ENCODE measurements at regions not wholly inside any gene's neighbourhood (a gene's known extent, or its start where the extent isn't known, plus 50 kb on each side); places are given as distances from the start of the nearest gene placed in this dataset.
A peak's percentile ranks its signal among the peaks of the same experiment; 100 is the strongest.

- DNase-seq, result no peak
These were observed 482.9 kb upstream of the HS6ST1 start for GRCh38 chr2:128801576-128801975.

GRCh38 chr2:128803222-128803621 lies 484.6 kb upstream of the HS6ST1 start:
- no peak for DNase-seq

- no peak for DNase-seq
These were observed 486.6 kb upstream of the HS6ST1 start for GRCh38 chr2:128805237-128805636.

GRCh38 chr2:128805918-128806317 lies 487.2 kb upstream of the HS6ST1 start:
- no peak for DNase-seq

GRCh38 chr2:128807317-128807716 lies 488.6 kb upstream of the HS6ST1 start:
- DNase-seq, result no peak

DNA sequence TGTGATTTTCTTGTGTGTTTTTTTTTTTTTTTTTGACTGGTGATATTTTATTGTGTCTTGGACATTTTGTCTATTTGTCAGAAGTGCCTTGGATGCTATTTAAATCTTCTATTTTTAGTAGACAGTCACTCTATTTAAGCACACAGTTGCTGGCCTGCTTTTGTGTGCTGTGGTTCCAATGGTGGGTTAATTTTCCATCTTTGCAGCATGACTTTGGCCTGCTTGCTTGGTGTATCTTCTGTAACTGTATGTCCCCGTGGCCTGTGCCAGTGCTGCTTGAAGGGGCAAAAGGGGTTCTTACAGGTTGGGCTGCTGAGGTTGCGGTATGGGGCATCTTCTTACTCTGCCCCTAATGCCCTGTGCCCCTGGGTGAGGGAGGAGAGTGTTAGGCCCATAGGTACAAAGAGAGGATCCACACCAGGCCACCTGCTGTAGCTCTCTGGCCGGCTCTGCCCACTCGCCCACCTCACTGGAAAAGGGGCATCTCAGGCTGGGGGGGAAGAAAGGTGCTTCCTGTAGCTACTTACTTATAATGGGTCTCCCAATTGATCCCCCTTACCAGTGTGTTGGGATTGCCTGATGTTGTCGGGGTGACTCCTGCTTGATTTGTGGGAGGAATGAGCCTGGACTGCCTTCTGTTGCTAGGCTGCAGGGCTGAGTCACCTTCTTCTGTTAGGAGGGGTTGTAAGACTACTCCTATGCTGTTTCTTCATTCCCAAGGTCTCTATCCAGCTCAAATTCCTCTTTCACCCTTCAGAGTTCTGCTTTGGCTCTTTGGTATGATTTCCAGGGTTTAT lies 490.0 kb upstream of the HS6ST1 start:
- no peak for DNase-seq

DNA sequence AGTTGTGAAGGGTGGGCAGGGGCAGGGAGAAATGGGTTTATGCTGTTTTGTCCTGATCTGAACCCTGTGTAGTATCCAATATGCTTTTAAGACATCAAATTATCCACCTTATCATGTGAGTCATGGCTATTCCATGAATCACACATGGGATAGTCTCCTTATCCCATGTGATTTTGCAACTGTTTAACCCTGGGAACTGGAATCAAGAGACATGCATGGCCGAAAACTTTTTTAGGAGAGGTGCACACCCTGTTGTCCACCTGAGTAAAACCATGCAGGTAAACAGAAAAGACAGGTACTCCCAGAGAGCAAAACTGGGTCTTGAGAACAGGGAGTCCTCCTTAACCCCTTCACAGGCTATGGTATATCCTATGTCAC lies 490.6 kb upstream of the HS6ST1 start:
- no peak for DNase-seq

DNA sequence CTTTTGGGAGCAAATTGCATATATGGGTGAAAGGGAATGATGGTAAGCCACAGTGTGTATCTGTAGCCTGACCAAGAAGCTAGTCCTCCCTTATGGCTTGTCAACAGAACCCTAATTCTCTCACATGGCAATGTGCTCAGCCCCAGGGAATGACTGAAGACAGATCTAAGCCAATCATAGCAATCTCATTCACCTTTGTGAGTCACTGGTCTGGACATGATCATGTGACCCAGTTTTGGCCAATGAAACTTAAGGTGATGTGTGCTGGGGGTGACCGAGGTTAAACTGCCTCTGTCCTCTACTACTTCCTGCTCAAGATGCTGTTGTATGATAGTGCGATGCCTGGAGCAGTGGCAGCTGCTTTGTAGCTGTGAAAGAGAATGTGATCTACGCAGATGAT lies 491.2 kb upstream of the HS6ST1 start:
- no peak for DNase-seq

DNA sequence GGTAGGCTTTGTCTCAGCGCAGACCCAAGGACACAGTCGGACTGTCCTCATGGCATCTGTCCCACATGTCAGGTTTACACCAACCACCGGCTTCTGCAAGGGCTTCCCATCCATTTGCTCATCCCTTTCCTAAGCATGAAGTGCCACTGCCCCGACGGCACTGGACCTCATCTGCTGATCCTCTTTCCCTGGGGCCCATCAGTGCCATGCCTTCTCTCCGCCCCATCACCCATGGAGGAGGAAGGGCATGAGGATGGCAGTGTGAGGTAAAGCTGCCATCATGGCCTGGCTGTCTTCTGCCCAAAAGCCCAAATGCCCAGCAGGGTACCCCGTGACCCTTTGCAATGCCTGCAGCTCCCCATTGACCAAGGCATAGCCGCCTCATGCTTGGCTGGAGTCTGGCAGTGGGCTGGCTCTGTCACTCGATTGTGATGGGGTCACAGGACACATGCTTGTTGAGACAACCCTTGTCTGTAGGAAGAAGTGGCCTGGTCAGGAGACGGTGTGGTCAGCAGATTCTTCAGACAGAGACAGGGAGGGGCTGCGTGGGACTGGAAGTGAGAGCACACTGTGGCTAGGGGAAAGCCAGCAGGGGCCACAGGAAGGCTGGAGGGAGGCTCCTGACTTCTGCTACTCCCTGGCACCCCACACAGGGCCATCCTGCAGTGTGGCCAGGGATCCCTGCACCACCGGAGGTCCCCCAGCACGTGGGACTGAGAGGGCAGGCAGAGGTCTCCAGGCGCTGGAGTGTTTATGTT lies 493.7 kb upstream of the HS6ST1 start:
- DNase-seq, result peak; percentile 46

- DNase-seq, result peak; percentile 24
These were observed 494.8 kb upstream of the HS6ST1 start for GRCh38 chr2:128813352-128814034.

DNA sequence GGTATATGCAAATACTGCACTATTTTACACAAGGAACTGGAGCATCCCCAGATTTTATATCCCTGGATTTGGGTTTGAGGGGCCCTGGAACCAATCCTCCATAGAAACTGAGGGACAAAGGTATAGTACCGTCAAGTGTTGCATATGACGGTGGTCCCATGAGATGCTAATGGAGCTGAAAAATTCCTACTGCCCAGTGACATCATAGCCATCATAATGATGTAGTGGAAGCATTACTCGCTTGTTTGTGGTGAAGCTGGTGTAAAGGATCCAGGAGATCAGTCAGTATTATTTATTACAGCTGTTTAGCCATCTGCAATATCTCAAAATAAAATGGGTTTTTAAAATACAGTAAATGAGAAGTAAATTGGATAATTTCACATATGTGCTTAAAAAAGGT lies 496.6 kb upstream of the HS6ST1 start:
- no peak for DNase-seq

DNA sequence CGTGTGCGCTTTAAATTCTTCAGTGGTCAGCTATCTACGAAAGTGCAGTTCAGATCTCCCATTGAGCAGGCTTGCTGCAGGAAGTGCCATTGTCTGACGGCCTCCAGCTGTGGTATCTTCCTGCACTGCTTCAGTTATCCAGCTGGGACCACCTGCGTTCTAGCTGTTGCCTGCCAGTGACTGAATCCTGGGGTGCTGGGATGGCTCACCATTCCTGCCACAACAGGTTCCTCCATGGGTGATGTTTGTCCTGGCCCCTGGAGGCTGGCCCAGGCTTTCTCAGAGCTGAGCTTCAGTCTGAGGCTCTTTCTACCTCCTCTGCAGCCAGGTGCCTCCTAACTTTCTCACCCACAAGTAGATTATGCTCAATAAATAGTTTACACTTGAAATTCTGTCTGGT lies 498.5 kb upstream of the HS6ST1 start:
- DNase-seq, result peak; percentile 38

- DNase-seq, result peak; percentile 24
These were observed 499.1 kb upstream of the HS6ST1 start for GRCh38 chr2:128817813-128818212.

GRCh38 chr2:128818248-128818647 lies 499.6 kb upstream of the HS6ST1 start:
- no peak for DNase-seq

DNA sequence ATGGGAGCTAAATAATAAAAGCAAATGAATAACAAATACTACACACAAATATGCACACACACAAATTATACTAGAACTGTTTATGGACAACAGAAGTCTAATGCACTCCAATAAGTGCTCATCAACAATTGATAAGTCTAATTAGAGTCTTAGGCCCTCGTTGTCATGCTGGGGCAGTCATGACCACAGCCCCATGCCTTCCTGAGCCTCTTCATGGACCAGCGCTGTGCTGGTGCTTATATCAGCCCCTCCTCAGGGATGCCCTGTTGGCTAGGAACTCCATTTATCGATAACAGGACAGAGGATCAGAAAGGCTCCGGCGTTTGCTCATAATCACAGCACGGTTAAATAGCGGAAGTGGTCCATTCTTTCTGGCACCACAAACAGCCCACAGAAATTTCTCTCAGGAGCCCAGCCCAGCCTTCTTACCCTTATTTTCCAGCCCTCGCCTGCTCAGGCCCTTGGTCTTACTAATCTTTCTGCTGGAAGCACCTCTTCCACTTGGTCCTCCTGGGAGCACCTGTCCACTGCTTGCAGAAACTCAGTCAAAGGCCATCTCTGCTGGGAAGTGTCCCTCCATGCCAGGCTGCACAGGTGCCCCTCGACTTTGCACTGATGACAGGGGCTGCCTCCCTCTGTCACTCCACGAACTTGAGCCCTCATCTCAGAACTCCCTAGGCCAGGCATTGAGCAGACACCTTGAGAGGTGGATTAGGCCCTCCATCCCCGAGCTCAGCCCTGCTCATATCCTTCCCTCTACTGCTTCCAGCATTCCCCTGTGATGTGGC lies 500.2 kb upstream of the HS6ST1 start:
- DNase-seq, result no peak

- DNase-seq, result no peak
These were observed 501.8 kb upstream of the HS6ST1 start for GRCh38 chr2:128820452-128820851.

DNA sequence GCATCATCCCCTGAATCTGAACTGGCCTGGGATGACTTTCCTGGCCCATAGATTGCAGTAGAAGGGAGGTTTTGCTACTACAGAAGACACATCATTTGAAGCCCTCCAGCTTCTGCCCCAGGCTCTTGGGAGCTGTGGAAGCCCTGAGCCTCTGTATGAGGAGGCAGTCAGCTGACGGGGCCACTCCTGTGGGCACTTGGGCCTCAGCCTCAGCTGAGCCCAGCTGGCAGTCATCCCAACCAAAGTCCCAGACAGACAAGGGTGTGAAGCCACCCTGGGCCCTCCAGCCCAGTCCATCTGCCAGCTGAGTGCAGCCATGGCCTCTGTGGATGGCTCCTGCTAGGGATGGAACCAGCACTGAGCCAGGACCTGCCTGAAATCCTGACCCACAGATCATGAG lies 502.3 kb upstream of the HS6ST1 start:
- no peak for DNase-seq

DNA sequence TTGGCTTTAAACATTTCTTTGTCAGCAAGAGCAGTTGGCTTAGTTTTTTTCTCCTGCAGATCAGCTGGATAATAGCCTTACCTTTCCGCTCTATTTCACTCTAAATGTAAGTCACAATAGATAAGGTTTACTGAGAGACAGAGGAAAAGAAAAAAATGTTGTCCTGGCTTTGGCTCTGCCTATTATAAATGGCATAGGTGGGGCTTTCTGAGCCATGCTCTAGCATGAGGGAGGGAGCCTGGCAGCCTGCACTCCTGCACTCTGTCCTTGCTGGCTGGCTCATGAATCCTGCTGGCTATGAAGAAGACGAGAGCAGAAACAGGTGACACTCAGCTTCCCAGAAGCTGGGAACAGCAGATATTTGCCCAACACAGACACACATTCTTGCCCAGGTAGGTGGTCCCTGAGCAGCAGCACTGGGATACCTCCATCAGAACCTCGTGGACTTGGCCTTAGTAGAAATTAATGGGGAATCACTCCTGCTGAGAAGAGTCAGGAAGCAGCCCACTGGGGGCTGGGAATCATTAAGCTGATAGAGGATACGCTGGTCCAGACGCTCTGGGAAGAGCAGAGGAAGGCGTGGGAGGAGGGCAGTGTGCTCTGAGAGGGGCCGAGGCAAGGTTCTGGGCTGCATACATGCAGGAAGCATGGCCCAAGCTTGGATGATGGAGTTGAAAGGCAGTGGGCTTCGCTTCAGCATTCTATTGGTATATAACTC lies 514.4 kb upstream of the HS6ST1 start:
- no peak for DNase-seq

DNA sequence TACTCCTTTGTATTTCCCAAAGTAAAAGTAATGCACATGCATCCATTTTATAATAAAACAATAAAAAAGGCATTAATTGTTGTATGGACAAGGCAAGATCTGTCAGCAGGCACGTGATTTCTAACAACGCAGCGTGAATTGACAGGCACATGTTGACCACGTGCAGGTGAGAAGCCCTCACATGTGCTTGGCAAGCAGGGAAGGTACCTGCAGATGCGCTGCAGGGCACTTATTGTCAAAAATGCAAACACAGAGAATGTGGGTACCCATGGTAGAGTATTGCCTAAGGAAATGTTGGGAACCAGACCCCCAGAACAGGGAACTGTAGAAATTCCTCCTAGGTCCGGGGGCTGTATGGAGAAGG lies 515.0 kb upstream of the HS6ST1 start:
- no peak for DNase-seq

DNA sequence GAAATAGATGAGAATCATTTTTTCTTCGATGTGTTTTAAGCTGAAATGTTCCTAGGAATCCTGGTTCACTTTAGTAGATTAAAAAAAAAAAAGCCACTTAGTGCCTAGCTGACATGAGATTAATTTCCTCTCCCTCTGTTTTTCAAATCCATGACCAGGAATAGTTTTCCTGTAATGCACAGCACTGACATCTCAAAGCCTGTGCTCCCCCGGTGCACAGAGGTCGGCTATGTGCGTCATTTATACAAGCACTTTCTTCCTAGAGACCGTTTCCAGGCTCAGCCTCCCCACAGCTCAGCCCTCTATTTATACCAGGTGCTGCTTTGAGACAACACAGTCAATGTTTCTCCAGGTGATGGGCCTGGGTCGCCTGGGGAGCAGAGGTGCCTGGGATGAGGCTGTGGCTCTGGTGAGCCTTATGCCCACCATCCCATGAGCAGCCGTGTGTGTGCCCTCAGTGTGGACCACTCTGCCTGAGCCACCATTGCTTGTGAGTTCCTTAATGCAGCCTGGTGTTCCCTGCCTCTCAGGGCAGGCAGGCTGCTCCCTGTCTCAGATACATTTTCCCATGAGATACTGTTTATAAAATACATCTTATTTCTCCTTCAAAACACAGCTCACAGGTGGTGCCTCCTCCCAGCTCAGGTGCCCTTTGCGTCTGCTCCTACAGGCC lies 515.7 kb upstream of the HS6ST1 start:
- DNase-seq, result no peak

DNA sequence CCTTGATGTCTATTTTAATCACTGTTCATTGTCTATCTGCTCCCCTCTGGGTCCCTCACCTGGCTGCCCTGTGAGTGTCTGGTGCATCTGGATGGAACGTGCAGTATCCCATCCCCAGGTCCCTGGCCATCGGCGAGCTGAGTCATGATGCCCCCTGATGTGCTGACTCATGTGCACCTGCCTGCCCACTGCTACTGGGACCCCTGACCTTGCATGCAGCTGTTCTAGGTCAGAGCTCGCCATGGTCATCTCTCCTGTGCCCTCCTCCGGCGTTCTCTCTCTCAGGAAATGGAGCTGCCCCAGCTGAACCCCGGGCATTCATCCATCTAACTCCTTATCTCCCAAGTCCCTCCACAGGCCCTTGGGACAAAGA lies 516.2 kb upstream of the HS6ST1 start:
- DNase-seq, result no peak

- DNase-seq, result no peak
These were observed 516.7 kb upstream of the HS6ST1 start for GRCh38 chr2:128835342-128835855.

Measured in activated CD8-positive, alpha-beta memory T cell treated with anti-CD3 and anti-CD28 coated beads for 24 hours (primary cell).